ENCODE measurements at regions not wholly inside any gene's neighbourhood (a gene's known extent, or its start where the extent isn't known, plus 50 kb on each side); places are given as distances from the start of the nearest gene placed in this dataset.

- ATAC-seq (no peak), DNase-seq (no peak)
- intact Hi-C loops (cut with micrococcal nuclease): no loop called here
- TF ChIP-seq, protein P1, sequence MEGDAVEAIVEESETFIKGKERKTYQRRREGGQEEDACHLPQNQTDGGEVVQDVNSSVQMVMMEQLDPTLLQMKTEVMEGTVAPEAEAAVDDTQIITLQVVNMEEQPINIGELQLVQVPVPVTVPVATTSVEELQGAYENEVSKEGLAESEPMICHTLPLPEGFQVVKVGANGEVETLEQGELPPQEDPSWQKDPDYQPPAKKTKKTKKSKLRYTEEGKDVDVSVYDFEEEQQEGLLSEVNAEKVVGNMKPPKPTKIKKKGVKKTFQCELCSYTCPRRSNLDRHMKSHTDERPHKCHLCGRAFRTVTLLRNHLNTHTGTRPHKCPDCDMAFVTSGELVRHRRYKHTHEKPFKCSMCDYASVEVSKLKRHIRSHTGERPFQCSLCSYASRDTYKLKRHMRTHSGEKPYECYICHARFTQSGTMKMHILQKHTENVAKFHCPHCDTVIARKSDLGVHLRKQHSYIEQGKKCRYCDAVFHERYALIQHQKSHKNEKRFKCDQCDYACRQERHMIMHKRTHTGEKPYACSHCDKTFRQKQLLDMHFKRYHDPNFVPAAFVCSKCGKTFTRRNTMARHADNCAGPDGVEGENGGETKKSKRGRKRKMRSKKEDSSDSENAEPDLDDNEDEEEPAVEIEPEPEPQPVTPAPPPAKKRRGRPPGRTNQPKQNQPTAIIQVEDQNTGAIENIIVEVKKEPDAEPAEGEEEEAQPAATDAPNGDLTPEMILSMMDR (IDR thresholded peaks at IDR 0.05): no peak
- Histone ChIP-seq H3K9me3 (ENCODE audit: control insufficient read depth, insufficient read depth, low read length) (no peaks in the 10 kb centered on the region), H3K36me3 (ENCODE audit: control insufficient read depth, insufficient read depth, low read length) (no peaks in the 10 kb centered on the region), H3K27me3 (ENCODE audit: control insufficient read depth, insufficient read depth, low read length) (no peaks in the 10 kb centered on the region), H3K27ac (ENCODE audit: low read length) (no peak overlapping the region), H3K4me1 (ENCODE audit: control insufficient read depth, insufficient read depth, low read length) (no peaks in the 10 kb centered on the region), H3K4me3 (ENCODE audit: low read length) (no peak overlapping the region)
- no peak overlapping the region for H3K4me3 Mint-ChIP-seq
- no CpG with 5 or more reads among the region's 1 CpG for WGBS (ENCODE audit: insufficient coverage)
- no peak overlapping the region for H3K27ac Mint-ChIP-seq
- H3K36me3 Mint-ChIP-seq: no peaks in the 10 kb centered on the region
- H3K4me1 Mint-ChIP-seq: no peaks in the 10 kb centered on the region
- no peaks in the 10 kb centered on the region for H3K27me3 Mint-ChIP-seq (ENCODE audit: low read depth in 2 of 2)
- peaks cover 4 to 6% of the 10 kb centered on the region in 2 donors for H3K9me3 Mint-ChIP-seq
These were observed 723.8 kb upstream of the EDIL3 start for GRCh38 chr5:85108471-85108870.

- no peaks in the 10 kb centered on the region for H3K27me3 Mint-ChIP-seq (ENCODE audit: low read depth in 2 of 2)
- 57% methylated on average over 1 of the region's 1 CpG for WGBS (ENCODE audit: insufficient coverage)
- Histone ChIP-seq H3K27ac (ENCODE audit: low read length) (no peak overlapping the region), H3K27me3 (ENCODE audit: control insufficient read depth, insufficient read depth, low read length) (no peaks in the 10 kb centered on the region), H3K4me1 (ENCODE audit: control insufficient read depth, insufficient read depth, low read length) (no peaks in the 10 kb centered on the region), H3K9me3 (ENCODE audit: control insufficient read depth, insufficient read depth, low read length) (no peaks in the 10 kb centered on the region), H3K4me3 (ENCODE audit: low read length) (no peak overlapping the region), H3K36me3 (ENCODE audit: control insufficient read depth, insufficient read depth, low read length) (no peaks in the 10 kb centered on the region)
- no peaks in the 10 kb centered on the region for H3K4me1 Mint-ChIP-seq
- no peak overlapping the region for H3K27ac Mint-ChIP-seq
- TF ChIP-seq, protein P1 (IDR thresholded peaks at IDR 0.05): no peak
- no peak for ATAC-seq
- no peak overlapping the region for H3K4me3 Mint-ChIP-seq
- peaks cover 4 to 6% of the 10 kb centered on the region in 2 donors for H3K9me3 Mint-ChIP-seq
- no peaks in the 10 kb centered on the region for H3K36me3 Mint-ChIP-seq
- intact Hi-C loops (cut with micrococcal nuclease): no loop called here
- DNase-seq: no peak
These were observed 724.9 kb upstream of the EDIL3 start for GRCh38 chr5:85109616-85110015.

- DNase-seq: no peak
- no peaks in the 10 kb centered on the region for H3K36me3 ChIP-seq (ENCODE audit: control insufficient read depth, insufficient read depth, low read length)
- H3K27me3 ChIP-seq (ENCODE audit: control insufficient read depth, insufficient read depth, low read length): no peaks in the 10 kb centered on the region
- H3K9me3 Mint-ChIP-seq: peaks cover 12 to 22% of the 10 kb centered on the region in 2 donors
- no peaks in the 10 kb centered on the region for H3K27me3 Mint-ChIP-seq (ENCODE audit: low read depth in 2 of 2)
- no peak overlapping the region for H3K27ac ChIP-seq (ENCODE audit: low read length)
- ATAC-seq: no peak
- H3K36me3 Mint-ChIP-seq: no peaks in the 10 kb centered on the region
- 92% methylated on average over 1 of the region's 1 CpG for WGBS (ENCODE audit: insufficient coverage)
- H3K4me1 Mint-ChIP-seq: no peaks in the 10 kb centered on the region
- intact Hi-C loops (cut with micrococcal nuclease): no loop called here
- H3K27ac Mint-ChIP-seq: no peak overlapping the region
- H3K9me3 ChIP-seq (ENCODE audit: control insufficient read depth, insufficient read depth, low read length): no peaks in the 10 kb centered on the region
- no peak overlapping the region for H3K4me3 Mint-ChIP-seq
- H3K4me3 ChIP-seq (ENCODE audit: low read length): no peak overlapping the region
- TF ChIP-seq, protein P1 (IDR thresholded peaks at IDR 0.05): no peak
- H3K4me1 ChIP-seq (ENCODE audit: control insufficient read depth, insufficient read depth, low read length): no peaks in the 10 kb centered on the region
These were observed 747.6 kb upstream of the EDIL3 start for GRCh38 chr5:85132269-85132668.

GRCh38 chr5:85140471-85140870 lies 755.8 kb upstream of the EDIL3 start:
- Mint-ChIP-seq H3K27ac (no peak overlapping the region), H3K9me3 (peaks cover 2 to 8% of the 10 kb centered on the region in 2 donors), H3K4me3 (no peak overlapping the region), H3K36me3 (no peaks in the 10 kb centered on the region), H3K4me1 (no peaks in the 10 kb centered on the region), H3K27me3 (ENCODE audit: low read depth in 2 of 2) (no peaks in the 10 kb centered on the region)
- intact Hi-C loops (cut with micrococcal nuclease): no loop called here
- Histone ChIP-seq H3K27me3 (ENCODE audit: control insufficient read depth, insufficient read depth, low read length) (no peaks in the 10 kb centered on the region), H3K4me1 (ENCODE audit: control insufficient read depth, insufficient read depth, low read length) (no peaks in the 10 kb centered on the region), H3K36me3 (ENCODE audit: control insufficient read depth, insufficient read depth, low read length) (no peaks in the 10 kb centered on the region), H3K4me3 (ENCODE audit: low read length) (no peak overlapping the region), H3K27ac (ENCODE audit: low read length) (no peak overlapping the region), H3K9me3 (ENCODE audit: control insufficient read depth, insufficient read depth, low read length) (no peaks in the 10 kb centered on the region)
- ATAC-seq (no peak), DNase-seq (no peak)
- TF ChIP-seq, protein P1 (IDR thresholded peaks at IDR 0.05): no peak

All from natural killer cell (primary cell).